Femur (tissue), 1 donor: ENCODE measurements at regions not wholly inside any gene's neighbourhood (a gene's known extent, or its start where the extent isn't known, plus 50 kb on each side); places are given as distances from the start of the nearest gene placed in this dataset.

Experiments used
- DNase-seq: peaks from one replicate; pipeline ENCODE4 v3.0.0-alpha.2; 2017

GRCh38 chr18:45548614-45549013, 66.7 kb upstream of the SLC14A2 start:
- no peak for DNase-seq

DNA sequence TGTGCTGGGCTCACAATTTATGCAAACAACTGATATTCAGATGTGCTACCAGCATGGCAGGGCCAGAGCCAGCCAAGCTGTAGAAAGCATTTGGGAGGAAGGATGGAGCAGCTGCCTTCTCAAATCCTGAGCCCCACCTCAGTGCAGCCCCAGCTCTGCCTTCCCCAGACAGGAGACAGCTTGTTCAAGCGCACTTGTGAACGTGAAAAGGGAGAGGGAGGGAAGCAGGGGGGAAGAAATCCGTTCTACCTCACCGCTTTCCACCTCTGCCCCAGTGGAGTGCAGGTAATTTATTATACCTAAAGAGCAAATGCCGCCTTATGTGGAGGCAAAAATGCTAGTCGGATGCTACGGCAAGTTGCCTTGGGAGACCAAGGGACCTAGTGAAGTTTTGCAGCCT, 66.0 kb upstream of the SLC14A2 start:
- DNase-seq = no peak

- DNase-seq = no peak
These were observed 64.0 kb upstream of the SLC14A2 start for GRCh38 chr18:45551142-45551815.

- DNase-seq = no peak
These were observed 61.4 kb upstream of the SLC14A2 start for GRCh38 chr18:45553723-45554388.

- peak; percentile 85 for DNase-seq
These were observed 60.9 kb upstream of the SLC14A2 start for GRCh38 chr18:45554389-45554737.

- no peak for DNase-seq
These were observed 59.1 kb upstream of the SLC14A2 start for GRCh38 chr18:45556222-45556621.

DNA sequence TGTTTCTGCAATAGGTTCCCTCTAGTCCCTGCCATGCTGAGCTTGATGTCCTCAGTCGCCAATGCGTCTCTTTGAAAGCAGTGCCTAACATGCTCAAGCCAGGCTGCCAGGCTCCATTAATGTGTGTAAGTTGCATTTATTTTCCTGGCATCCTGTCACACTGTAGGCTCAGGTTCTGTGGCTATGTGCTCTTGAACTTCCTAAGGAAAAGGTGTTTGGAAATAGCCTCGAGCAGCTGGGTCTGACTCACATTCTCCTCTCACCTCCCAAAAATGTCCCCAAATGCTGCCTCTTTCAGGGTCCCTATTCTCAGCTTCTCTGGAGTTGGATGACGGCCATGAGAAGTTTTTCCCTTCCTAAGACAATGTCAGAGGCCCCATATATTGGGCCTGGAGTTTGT, 58.0 kb upstream of the SLC14A2 start:
- DNase-seq = peak; percentile 42

DNA sequence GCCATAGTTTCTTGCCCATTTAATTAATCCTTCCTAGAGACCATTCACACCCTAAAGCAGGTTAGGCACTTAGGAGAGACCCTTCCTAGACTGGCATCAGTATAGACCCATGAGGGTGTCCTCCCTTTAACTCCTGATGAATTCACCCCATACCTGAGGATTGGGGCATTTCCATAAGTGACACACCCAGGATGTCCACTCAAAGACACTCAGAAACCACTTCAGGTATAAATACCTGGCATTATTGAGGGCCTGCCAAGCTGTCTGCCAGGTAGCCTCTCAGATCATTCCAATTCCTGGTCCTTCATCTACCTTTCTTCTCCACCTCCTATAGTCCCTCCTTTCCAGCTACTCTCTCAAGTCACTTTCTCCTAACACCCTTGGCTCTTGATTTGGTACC, 57.5 kb upstream of the SLC14A2 start:
- no peak for DNase-seq

GRCh38 chr18:45559258-45559657, 56.0 kb upstream of the SLC14A2 start:
- DNase-seq = no peak

DNA sequence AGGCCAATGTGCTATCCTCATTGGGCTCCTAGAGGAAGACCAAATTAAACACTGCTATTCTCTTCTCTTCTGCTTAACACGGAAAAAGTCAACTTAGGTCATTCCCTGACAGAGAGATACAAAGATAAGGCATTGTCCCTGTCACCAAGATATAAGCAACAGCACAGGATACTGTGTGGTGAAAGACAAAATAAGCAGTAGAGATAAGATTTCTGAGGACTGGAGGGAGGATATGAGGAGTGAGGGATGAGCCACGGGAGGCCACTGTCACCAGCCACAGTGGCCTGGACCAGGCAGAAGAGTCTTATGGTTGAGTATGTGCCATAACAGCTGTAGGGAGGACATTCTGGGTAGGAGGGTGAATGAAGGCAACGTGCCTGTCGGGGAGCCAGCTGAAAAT, 54.4 kb upstream of the SLC14A2 start:
- no peak for DNase-seq

- peak; percentile 34 for DNase-seq
These were observed 52.5 kb upstream of the SLC14A2 start for GRCh38 chr18:45562567-45563479.

DNA sequence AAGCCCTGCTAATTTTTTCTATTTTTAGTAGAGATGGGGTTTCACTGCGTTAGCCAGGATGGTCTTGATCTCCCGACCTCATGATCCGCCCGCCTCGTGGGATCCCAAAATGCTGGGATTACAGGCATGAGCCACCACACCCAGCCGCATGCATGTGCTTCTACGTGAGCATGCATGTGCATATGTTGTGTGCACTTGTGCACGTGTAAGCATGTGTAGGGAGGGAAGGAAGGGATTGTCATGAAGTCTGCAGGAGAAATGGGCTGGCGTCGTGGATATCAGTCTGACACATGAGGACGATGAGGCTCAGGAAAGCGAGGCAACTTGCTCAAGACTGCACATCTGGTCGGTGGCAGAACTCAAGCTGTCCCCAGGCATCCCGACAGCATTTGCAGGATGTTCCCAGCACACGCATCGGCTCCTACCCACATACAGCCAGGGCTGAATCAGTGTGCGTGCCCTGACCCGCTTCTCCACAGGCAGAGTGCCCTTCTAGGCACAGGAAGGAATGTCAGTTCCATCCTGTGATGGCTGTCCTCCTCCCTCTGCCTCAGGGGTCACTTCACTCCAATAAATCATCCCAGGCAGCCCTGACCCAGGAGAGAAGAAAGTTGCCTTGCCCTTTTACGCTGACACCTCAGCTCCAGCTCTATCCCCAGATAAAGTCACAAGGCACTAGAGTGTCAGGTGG, 49.9 kb upstream of the SLC14A2 start:
- no peak for DNase-seq
